Stimulated activated CD4-positive, alpha-beta T cell treated with anti-CD3 and anti-CD28 coated beads, Interleukin-4, amount 100 ng/mL, for 24 hours (primary cell): ENCODE measurements at regions not wholly inside any gene's neighbourhood (a gene's known extent, or its start where the extent isn't known, plus 50 kb on each side); places are given as distances from the start of the nearest gene placed in this dataset.

Experiments
- DNase-seq: peaks from one replicate; pipeline ENCODE4 v3.0.0-alpha.2; 2020

- DNase-seq = no peak
These were observed 493.1 kb downstream of the SHISA9 start for GRCh38 chr16:13394488-13394887.

GRCh38 chr16:13397126-13397525 is 495.7 kb downstream of the SHISA9 start:
- no peak for DNase-seq

GRCh38 chr16:13401641-13402040 is 500.2 kb downstream of the SHISA9 start:
- DNase-seq = no peak

DNA sequence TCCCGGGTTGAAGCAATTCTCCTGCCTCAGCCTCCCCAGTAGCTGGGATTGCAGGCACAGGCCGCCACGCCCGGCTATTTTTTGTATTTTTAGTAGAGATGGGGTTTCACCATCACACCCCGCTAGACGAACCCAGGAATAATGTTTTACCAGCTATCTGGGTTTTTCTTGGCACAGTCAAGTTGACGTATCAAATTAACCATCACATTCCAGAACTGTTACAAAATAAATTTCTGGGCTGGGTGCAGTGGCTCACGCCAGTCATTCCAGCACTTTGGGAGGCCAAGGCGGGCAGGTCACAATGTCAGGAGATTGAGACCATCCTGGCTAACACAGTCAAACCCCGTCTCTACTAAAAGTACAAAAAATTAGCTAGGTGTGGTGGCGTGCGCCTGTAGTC is 501.2 kb downstream of the SHISA9 start:
- DNase-seq = no peak

- DNase-seq = no peak
These were observed 501.9 kb downstream of the SHISA9 start for GRCh38 chr16:13403326-13403725.

GRCh38 chr16:13414154-13414553 is 505.8 kb upstream of the ERCC4 start:
- DNase-seq = no peak

- DNase-seq = no peak
These were observed 500.4 kb upstream of the ERCC4 start for GRCh38 chr16:13419589-13419988.

GRCh38 chr16:13421726-13422125 is 498.2 kb upstream of the ERCC4 start:
- DNase-seq = no peak

DNA sequence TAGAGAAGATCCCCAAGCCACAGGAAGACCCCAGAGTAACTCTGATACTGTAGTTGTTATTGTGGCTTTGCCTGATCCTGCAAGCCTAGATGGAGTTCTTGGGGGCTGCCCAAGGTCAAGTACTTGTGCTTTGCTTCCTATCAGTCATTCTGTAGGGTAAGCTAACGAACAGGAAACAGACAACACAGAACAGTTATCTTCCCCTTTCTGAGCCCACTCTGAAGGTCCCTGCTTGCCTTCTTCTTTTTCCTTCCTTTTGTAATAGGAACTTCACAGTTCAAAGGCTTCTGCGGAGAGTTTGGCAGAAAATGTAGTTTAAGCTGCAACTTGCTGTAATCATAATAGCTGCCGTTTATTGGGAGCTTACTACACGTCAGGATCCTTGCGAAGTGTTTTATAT is 494.1 kb upstream of the ERCC4 start:
- no peak for DNase-seq

DNA sequence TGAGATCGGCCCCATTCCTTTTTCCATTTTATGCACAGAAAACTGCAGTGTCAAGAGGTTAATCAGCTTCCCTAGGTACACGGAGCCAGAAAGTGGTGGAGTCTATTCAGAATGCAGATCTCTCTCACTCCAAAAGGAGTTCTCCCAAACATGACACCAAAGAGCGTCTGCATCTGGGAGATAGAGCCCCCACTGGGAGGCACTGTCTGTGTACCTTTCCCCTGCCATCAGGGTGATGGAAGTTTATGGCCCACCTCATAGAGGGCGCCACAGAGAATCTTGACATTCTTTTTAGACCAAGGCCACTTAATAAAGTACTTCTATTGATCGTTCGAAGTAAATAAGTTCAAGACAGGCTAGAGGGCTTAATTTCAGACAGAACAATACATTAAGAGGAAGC is 493.7 kb upstream of the ERCC4 start:
- DNase-seq = no peak

DNA sequence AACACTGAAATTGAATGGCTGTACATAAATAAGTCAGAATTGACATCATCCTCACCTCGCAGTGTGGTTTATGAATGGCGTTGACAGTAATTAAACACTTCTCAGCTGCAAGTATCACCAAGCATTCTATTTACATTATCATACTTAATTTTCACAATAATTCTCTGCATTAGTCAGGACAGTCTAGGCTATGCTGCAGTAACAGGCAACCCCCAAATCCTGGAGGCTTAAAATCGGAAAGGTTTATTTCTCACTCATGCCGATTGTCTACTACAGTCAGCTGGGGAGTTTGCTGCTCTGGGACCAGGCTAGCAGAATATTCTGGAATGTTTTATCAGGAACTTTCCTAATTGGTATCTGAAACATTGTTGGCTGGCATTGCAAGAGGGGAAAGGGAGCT is 493.2 kb upstream of the ERCC4 start:
- DNase-seq = no peak

DNA sequence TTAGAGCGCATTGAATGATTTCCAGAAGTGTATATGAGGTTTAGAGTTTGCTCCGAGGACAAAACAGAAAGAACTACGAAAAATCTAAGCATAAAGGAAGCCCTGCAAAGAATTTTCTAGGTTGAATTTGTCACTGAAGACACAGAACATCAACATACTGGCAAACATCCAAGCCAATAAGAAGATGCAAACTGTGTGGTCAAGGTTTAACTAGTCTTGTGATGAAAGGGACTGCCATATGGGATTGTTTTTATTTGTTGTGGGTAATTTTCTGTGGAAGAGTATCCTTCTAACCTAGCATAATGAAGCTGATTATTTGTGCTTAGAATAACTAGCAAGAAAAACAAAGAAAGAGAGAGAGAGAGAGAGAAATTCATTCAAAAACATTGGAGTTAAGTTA is 492.0 kb upstream of the ERCC4 start:
- DNase-seq = no peak

GRCh38 chr16:13429416-13429815 is 490.5 kb upstream of the ERCC4 start:
- no peak for DNase-seq

DNA sequence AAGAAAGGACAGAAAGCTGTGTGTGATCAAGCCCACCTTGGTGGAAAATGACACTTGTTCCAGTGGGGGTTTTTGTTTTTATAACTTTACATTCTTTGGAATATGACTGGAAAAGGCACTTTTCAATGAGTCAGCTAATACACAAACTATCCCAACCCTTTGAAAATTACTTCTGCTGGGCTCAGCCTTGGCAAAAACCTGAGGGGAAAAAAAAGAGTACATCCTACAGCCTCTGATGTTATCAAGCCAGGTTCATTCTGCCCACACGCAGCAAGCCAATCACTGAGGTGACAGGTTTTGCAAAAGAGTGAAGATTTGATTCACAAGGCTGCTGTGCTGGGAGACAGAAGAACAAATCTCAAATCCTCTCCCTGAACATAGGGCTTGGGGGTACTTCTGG is 484.5 kb upstream of the ERCC4 start:
- DNase-seq = no peak

GRCh38 chr16:13435873-13436474 is 484.0 kb upstream of the ERCC4 start:
- DNase-seq = no peak

- DNase-seq = no peak
These were observed 483.1 kb upstream of the ERCC4 start for GRCh38 chr16:13436641-13437412.

DNA sequence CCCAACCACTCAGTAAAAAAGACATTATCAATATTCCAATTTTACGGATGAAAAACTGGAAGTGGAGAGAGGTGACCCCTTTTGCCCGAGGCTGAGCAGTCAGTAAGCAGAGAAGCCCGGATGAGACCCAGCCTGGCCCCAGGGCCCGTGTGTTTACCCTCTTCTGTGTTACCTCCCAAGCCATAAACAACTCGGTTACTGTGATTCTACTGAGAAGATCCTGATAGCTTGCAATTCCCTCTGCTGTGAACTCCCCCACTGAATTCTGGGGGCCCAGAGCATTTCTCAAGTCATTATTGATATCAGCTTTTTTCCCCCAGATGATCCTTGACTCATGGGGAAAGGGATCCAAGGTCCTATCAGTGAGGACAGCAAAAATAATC is 482.6 kb upstream of the ERCC4 start:
- DNase-seq = no peak

DNA sequence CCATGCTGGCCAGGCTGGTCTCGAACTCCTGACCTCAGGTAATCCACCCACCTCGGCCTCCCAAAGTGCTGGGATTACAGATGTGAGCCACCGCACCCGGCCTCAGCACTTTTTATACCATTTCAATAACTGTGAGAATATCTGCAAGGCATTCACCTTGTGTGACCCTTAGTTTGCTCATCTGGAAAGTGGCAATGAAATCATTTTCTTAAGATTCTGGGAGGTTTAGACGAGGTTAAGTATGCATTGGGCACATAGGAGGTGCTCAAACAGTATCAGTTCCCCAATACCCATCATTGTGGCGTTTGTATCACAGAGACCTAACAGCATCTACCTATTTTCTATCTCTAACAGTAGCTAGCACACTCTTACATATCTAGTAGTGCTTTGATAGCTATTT is 481.9 kb upstream of the ERCC4 start:
- DNase-seq = no peak

DNA sequence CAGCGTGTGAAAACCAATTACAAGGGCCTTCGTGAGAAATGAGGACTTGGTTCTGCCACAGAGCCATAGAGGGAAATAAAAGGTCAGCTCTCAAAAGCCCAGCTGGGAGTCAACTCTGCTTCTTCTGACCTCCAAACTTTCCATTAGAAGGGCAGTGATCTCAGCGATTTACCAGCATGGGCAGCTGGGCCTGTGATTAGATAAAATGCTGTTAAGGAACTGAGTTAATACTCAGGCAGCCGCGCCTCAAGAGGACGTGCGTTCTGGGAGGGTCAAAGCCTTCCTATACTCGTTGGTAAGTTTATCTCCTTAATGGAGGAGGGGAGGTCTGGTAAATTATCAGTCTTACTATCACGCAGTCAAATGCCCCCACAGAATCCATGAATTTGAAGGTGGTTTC is 480.2 kb upstream of the ERCC4 start:
- no peak for DNase-seq

- no peak for DNase-seq
These were observed 478.3 kb upstream of the ERCC4 start for GRCh38 chr16:13441675-13442074.

- DNase-seq = no peak
These were observed 471.6 kb upstream of the ERCC4 start for GRCh38 chr16:13448346-13448745.

DNA sequence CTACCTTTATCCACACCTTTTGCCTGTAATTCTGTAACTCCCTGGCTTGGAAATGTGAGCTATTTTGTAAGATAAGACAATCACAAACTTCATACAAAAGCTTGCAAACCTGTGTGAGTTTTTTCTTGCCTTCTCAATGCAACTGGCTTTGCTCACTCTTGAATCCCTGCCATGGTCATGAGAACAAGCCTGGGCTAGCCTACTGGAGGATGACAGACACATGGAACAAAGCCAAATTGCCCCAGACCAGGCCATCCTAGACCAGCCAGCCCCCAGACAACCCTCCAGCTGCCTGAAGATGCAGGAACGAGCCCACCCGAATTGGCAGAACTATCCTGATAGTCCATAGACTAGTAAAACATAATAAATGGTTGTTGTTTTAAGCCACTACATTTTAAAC is 466.6 kb upstream of the ERCC4 start:
- DNase-seq = no peak

DNA sequence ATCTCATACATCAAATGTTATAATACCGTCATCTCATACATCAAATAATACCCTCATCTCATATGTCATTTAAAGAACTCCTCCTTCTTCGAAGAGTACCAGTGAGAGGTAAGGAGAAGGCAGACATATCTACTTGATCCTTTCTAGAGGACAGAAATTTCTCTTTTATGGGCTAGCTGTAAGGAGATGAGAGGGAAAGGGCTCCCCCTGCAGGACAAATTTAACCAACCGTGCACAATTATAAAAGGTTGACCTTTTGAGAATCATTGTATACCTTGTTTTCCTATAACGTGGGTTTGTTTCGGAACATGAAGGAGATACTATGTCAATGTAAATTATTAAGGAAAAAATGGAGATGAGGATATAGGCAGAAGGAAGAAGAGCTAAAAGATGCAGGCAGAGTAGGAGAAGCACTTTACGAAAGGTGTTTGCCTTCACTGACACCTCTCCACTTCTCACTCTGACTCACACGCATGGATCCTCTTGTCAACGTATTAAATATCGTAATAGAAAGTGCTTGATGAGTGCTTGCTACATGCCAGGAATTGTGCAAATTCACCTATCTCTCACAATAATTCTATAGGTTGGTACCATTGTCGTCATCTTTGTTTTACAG is 465.9 kb upstream of the ERCC4 start:
- DNase-seq = peak; percentile 6

GRCh38 chr16:13463619-13464018 is 456.3 kb upstream of the ERCC4 start:
- DNase-seq = no peak

GRCh38 chr16:13471036-13471435 is 448.9 kb upstream of the ERCC4 start:
- DNase-seq = no peak
